ENCODE measurements at regions not wholly inside any gene's neighbourhood (a gene's known extent, or its start where the extent isn't known, plus 50 kb on each side); places are given as distances from the start of the nearest gene placed in this dataset.

DNA sequence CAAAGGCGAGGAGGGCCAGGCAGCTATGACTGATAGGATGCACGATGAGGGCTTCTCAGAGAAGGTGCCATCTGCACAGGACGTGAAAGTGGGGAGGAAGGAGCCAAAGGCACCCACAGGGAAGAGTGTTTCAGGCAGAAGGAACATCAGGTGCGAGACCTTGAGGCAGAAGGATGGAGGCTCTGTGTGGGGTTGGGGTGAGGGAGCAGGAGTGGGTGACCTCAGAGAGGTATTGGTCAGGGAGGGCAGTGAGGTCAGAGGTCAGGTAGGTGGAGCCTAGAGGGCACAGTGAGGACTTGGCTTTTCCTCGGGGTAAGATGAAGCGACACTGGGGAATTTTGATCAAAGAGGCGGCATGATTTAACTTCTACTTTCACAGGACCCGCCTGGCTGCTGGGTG, 64.7 kb upstream of the XPA start:
- DNase-seq (ENCODE audit: low read depth): no peak
- TF ChIP-seq CTCF (conservative IDR thresholded peaks at IDR 0.05; ENCODE audit: control insufficient read depth, insufficient read depth, low read depth, low read length): no peak
- no peak overlapping the region for H3K4me3 ChIP-seq (ENCODE audit: control insufficient read depth, low read depth, low read length)

- no peak overlapping the region for H3K4me3 ChIP-seq (ENCODE audit: control insufficient read depth, low read depth, low read length)
- no peak for TF ChIP-seq CTCF (conservative IDR thresholded peaks at IDR 0.05; ENCODE audit: control insufficient read depth, insufficient read depth, low read depth, low read length)
- DNase-seq (ENCODE audit: low read depth): no peak
These were observed 66.7 kb upstream of the XPA start for GRCh38 chr9:97763874-97764273.

- peak; percentile 27 for DNase-seq (ENCODE audit: low read depth)
- TF ChIP-seq CTCF (conservative IDR thresholded peaks at IDR 0.05; ENCODE audit: control insufficient read depth, insufficient read depth, low read depth, low read length): no peak
- no peak overlapping the region for H3K4me3 ChIP-seq (ENCODE audit: control insufficient read depth, low read depth, low read length)
These were observed 69.0 kb upstream of the XPA start for GRCh38 chr9:97766092-97766491.

DNA sequence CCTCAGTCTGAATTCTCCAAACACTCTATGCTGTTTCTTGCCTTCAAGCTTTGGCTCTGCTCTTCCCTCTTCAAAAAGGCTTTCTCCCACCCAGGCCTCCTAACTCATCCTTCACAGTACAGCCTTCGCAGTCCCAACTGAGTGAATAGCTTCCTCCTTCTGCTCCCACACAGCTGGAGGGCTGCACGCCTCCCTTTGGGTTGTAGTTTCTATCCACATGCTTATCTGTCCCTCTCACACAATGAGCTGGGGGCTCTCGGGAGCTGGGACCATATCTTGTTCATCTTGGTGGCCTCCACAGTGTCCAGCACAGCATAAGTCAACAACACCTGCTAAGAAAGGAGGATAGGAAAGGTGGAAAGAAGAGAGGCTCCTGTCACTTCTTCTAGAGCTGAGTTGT, 69.5 kb upstream of the XPA start:
- no peak overlapping the region for H3K4me3 ChIP-seq (ENCODE audit: control insufficient read depth, low read depth, low read length)
- TF ChIP-seq CTCF (conservative IDR thresholded peaks at IDR 0.05; ENCODE audit: control insufficient read depth, insufficient read depth, low read depth, low read length): no peak
- DNase-seq (ENCODE audit: low read depth): no peak

- no peak for DNase-seq (ENCODE audit: low read depth)
- no peak overlapping the region for H3K4me3 ChIP-seq (ENCODE audit: control insufficient read depth, low read depth, low read length)
- TF ChIP-seq CTCF (conservative IDR thresholded peaks at IDR 0.05; ENCODE audit: control insufficient read depth, insufficient read depth, low read depth, low read length): no peak
These were observed 70.8 kb upstream of the XPA start for GRCh38 chr9:97767891-97768290.

GRCh38 chr9:97768746-97769145, 71.6 kb upstream of the XPA start:
- no peak overlapping the region for H3K4me3 ChIP-seq (ENCODE audit: control insufficient read depth, low read depth, low read length)
- peak; percentile 50 for DNase-seq (ENCODE audit: low read depth)
- no peak for TF ChIP-seq CTCF (conservative IDR thresholded peaks at IDR 0.05; ENCODE audit: control insufficient read depth, insufficient read depth, low read depth, low read length)

DNA sequence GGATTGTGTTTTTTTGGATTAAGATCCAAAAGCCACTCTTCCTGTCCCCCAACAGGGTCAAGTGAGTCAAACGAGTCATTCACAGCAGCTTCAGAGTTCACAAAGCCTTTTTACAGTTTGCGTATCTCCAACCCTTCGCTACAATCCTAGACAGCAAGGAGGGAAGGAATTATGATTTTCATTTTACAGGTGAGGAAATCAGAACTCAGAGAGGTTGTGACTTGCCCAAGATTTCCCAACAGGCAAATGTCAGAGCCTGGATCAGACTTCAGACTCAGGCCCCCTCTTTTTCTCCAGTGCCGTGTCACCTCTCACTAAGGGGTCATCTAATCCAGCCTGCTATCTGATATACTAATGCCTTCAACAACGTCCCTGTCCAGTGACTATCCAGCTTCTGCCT, 72.1 kb upstream of the XPA start:
- DNase-seq (ENCODE audit: low read depth): no peak
- no peak overlapping the region for H3K4me3 ChIP-seq (ENCODE audit: control insufficient read depth, low read depth, low read length)
- TF ChIP-seq CTCF (conservative IDR thresholded peaks at IDR 0.05; ENCODE audit: control insufficient read depth, insufficient read depth, low read depth, low read length): no peak

Data from fibroblast of mammary gland (primary cell).